ENCODE measurements at regions not wholly inside any gene's neighbourhood (a gene's known extent, or its start where the extent isn't known, plus 50 kb on each side); places are given as distances from the start of the nearest gene placed in this dataset.

DNA sequence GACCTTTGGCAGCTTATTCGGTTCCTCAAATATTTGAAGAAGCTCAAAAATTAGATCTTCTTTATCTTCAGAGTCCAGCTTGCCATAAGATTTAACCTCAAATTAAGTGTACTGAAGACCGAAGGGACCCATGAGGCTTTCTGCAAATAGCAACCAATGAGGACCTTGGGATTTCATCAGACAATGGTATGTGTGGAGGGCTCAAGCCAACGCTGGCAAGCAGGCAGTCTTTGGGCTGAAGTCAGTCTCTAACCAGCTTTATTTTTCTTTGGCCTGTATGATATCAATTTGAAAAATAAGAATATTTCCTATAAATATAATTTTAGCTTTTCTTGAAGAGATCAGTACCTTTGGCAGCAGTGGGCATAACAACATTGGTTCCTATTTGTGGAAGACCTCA, 692.7 kb downstream of the MCTP2 start:
- no peak for DNase-seq (ENCODE audit: low read depth, low spot score)
- H3K36me3 ChIP-seq (ENCODE audit: insufficient read depth, insufficient read length, low read length), result no peaks in the 10 kb centered on the region
- TF ChIP-seq SUZ12 (IDR thresholded peaks at IDR 0.05; ENCODE audit: extremely low read depth, insufficient read depth, insufficient read length) (no peak), ZNF274 (IDR thresholded peaks at IDR 0.05; ENCODE audit: low read depth, low read length) (no peak), YY1 (IDR thresholded peaks at IDR 0.05; ENCODE audit: insufficient read depth, insufficient read length) (no peak)

GRCh38 chr15:94924971-94925598, 693.7 kb downstream of the MCTP2 start:
- Histone ChIP-seq H3K9ac (ENCODE audit: insufficient read length, low read depth) (no peak overlapping the region), H3K27me3 (ENCODE audit: insufficient read depth, insufficient read length) (no peaks in the 10 kb centered on the region), H3K36me3 (ENCODE audit: insufficient read depth, insufficient read length, low read length) (no peaks in the 10 kb centered on the region), H3K4me3 (ENCODE audit: insufficient read length, low read depth) (no peak overlapping the region), H3K4me1 (ENCODE audit: insufficient read depth, insufficient read length) (no peaks in the 10 kb centered on the region), H3K9me3 (ENCODE audit: insufficient read depth, low read length) (no peaks in the 10 kb centered on the region)
- no peak for DNase-seq (ENCODE audit: low read depth, low spot score)
- no peak for TF ChIP-seq ZNF274 (IDR thresholded peaks at IDR 0.05; ENCODE audit: low read depth, low read length)
- TF ChIP-seq YY1 (IDR thresholded peaks at IDR 0.05; ENCODE audit: insufficient read depth, insufficient read length), result no peak
- no peak for TF ChIP-seq SUZ12 (IDR thresholded peaks at IDR 0.05; ENCODE audit: extremely low read depth, insufficient read depth, insufficient read length)

More for the DNA sequence above, 692.7 kb downstream of the MCTP2 start:
- Histone ChIP-seq H3K4me1 (ENCODE audit: insufficient read depth, insufficient read length) (no peaks in the 10 kb centered on the region), H3K9ac (ENCODE audit: insufficient read length, low read depth) (no peak overlapping the region), H3K9me3 (ENCODE audit: insufficient read depth, low read length) (no peaks in the 10 kb centered on the region), H3K27me3 (ENCODE audit: insufficient read depth, insufficient read length) (no peaks in the 10 kb centered on the region), H3K4me3 (ENCODE audit: insufficient read length, low read depth) (no peak overlapping the region)

- no peaks in the 10 kb centered on the region for H3K36me3 ChIP-seq (ENCODE audit: insufficient read depth, insufficient read length, low read length)
- H3K4me3 ChIP-seq (ENCODE audit: insufficient read length, low read depth), result no peak overlapping the region
- H3K27me3 ChIP-seq (ENCODE audit: insufficient read depth, insufficient read length), result no peaks in the 10 kb centered on the region
- H3K9ac ChIP-seq (ENCODE audit: insufficient read length, low read depth), result no peak overlapping the region
- TF ChIP-seq ZNF274 (IDR thresholded peaks at IDR 0.05; ENCODE audit: low read depth, low read length) (no peak), SUZ12 (IDR thresholded peaks at IDR 0.05; ENCODE audit: extremely low read depth, insufficient read depth, insufficient read length) (no peak), YY1 (IDR thresholded peaks at IDR 0.05; ENCODE audit: insufficient read depth, insufficient read length) (no peak)
- no peaks in the 10 kb centered on the region for H3K9me3 ChIP-seq (ENCODE audit: insufficient read depth, low read length)
- no peak for DNase-seq (ENCODE audit: low read depth, low spot score)
- H3K4me1 ChIP-seq (ENCODE audit: insufficient read depth, insufficient read length), result no peaks in the 10 kb centered on the region
These were observed 694.3 kb downstream of the MCTP2 start for GRCh38 chr15:94925680-94926079.

DNA sequence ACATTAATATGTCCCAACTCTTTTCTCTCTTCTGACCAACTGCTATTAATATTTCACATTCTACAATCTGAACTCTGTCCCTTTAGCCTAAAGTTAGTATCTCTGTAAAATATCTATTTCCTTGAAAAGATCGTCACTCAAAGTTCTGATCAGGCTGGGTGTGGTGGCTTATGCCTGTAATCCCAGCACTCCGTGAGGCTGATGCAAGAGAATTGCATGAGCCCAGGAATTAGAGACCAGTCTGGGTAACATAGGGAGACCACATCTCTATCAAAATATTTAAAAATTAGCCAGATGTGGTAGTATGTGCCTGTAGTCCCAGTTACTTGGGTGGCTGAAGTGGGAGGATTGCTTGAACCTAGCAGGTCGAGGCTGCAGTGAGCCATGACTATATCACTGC, 695.6 kb downstream of the MCTP2 start:
- no peak for DNase-seq (ENCODE audit: low read depth, low spot score)
- no peak overlapping the region for H3K4me3 ChIP-seq (ENCODE audit: insufficient read length, low read depth)

GRCh38 chr15:94929282-94929681, 697.9 kb downstream of the MCTP2 start:
- no peaks in the 10 kb centered on the region for H3K27me3 ChIP-seq (ENCODE audit: insufficient read depth, insufficient read length)
- H3K4me3 ChIP-seq (ENCODE audit: insufficient read length, low read depth), result no peak overlapping the region
- H3K9ac ChIP-seq (ENCODE audit: insufficient read length, low read depth), result no peak overlapping the region
- H3K9me3 ChIP-seq (ENCODE audit: insufficient read depth, low read length), result peaks cover 4% of the 10 kb centered on the region; the same call in 1 of the 2 replicates
- no peak for TF ChIP-seq SUZ12 (IDR thresholded peaks at IDR 0.05; ENCODE audit: extremely low read depth, insufficient read depth, insufficient read length)
- TF ChIP-seq ZNF274 (IDR thresholded peaks at IDR 0.05; ENCODE audit: low read depth, low read length), result no peak
- TF ChIP-seq YY1 (IDR thresholded peaks at IDR 0.05; ENCODE audit: insufficient read depth, insufficient read length), result no peak
- H3K36me3 ChIP-seq (ENCODE audit: insufficient read depth, insufficient read length, low read length), result no peaks in the 10 kb centered on the region
- no peaks in the 10 kb centered on the region for H3K4me1 ChIP-seq (ENCODE audit: insufficient read depth, insufficient read length)
- no peak for DNase-seq (ENCODE audit: low read depth, low spot score)

More for the DNA sequence above, 695.6 kb downstream of the MCTP2 start:
- TF ChIP-seq YY1 (IDR thresholded peaks at IDR 0.05; ENCODE audit: insufficient read depth, insufficient read length), result no peak
- TF ChIP-seq SUZ12 (IDR thresholded peaks at IDR 0.05; ENCODE audit: extremely low read depth, insufficient read depth, insufficient read length), result no peak
- H3K9ac ChIP-seq (ENCODE audit: insufficient read length, low read depth), result no peak overlapping the region
- no peaks in the 10 kb centered on the region for H3K27me3 ChIP-seq (ENCODE audit: insufficient read depth, insufficient read length)
- no peaks in the 10 kb centered on the region for H3K36me3 ChIP-seq (ENCODE audit: insufficient read depth, insufficient read length, low read length)
- no peaks in the 10 kb centered on the region for H3K4me1 ChIP-seq (ENCODE audit: insufficient read depth, insufficient read length)
- no peaks in the 10 kb centered on the region for H3K9me3 ChIP-seq (ENCODE audit: insufficient read depth, low read length)

GRCh38 chr15:94930441-94930840, 699.1 kb downstream of the MCTP2 start:
- Histone ChIP-seq H3K27me3 (ENCODE audit: insufficient read depth, insufficient read length) (no peaks in the 10 kb centered on the region), H3K4me3 (ENCODE audit: insufficient read length, low read depth) (no peak overlapping the region), H3K9me3 (ENCODE audit: insufficient read depth, low read length) (peaks cover 13% of the 10 kb centered on the region; the same call in 1 of the 2 replicates), H3K4me1 (ENCODE audit: insufficient read depth, insufficient read length) (no peaks in the 10 kb centered on the region), H3K36me3 (ENCODE audit: insufficient read depth, insufficient read length, low read length) (no peaks in the 10 kb centered on the region), H3K9ac (ENCODE audit: insufficient read length, low read depth) (no peak overlapping the region)
- no peak for DNase-seq (ENCODE audit: low read depth, low spot score)
- TF ChIP-seq SUZ12 (IDR thresholded peaks at IDR 0.05; ENCODE audit: extremely low read depth, insufficient read depth, insufficient read length) (no peak), YY1 (IDR thresholded peaks at IDR 0.05; ENCODE audit: insufficient read depth, insufficient read length) (no peak), ZNF274 (IDR thresholded peaks at IDR 0.05; ENCODE audit: low read depth, low read length) (no peak)

GRCh38 chr15:94930960-94931359, 699.6 kb downstream of the MCTP2 start:
- DNase-seq (ENCODE audit: low read depth, low spot score), result no peak
- H3K27me3 ChIP-seq (ENCODE audit: insufficient read depth, insufficient read length), result no peaks in the 10 kb centered on the region
- H3K36me3 ChIP-seq (ENCODE audit: insufficient read depth, insufficient read length, low read length), result no peaks in the 10 kb centered on the region
- H3K4me3 ChIP-seq (ENCODE audit: insufficient read length, low read depth), result no peak overlapping the region
- H3K9ac ChIP-seq (ENCODE audit: insufficient read length, low read depth), result no peak overlapping the region
- TF ChIP-seq SUZ12 (IDR thresholded peaks at IDR 0.05; ENCODE audit: extremely low read depth, insufficient read depth, insufficient read length), result no peak
- TF ChIP-seq ZNF274 (IDR thresholded peaks at IDR 0.05; ENCODE audit: low read depth, low read length), result no peak
- TF ChIP-seq YY1 (IDR thresholded peaks at IDR 0.05; ENCODE audit: insufficient read depth, insufficient read length), result no peak
- H3K9me3 ChIP-seq (ENCODE audit: insufficient read depth, low read length), result peaks cover 13% of the 10 kb centered on the region; the same call in 1 of the 2 replicates
- H3K4me1 ChIP-seq (ENCODE audit: insufficient read depth, insufficient read length), result no peaks in the 10 kb centered on the region
